NCI-H82 (cell line): ENCODE measurements at regions not wholly inside any gene's neighbourhood (a gene's known extent, or its start where the extent isn't known, plus 50 kb on each side); places are given as distances from the start of the nearest gene placed in this dataset.

Source experiments
- DNase-seq: peaks from one replicate; lab custom pipeline; 2025; lab: John Stamatoyannopoulos, UW

DNA sequence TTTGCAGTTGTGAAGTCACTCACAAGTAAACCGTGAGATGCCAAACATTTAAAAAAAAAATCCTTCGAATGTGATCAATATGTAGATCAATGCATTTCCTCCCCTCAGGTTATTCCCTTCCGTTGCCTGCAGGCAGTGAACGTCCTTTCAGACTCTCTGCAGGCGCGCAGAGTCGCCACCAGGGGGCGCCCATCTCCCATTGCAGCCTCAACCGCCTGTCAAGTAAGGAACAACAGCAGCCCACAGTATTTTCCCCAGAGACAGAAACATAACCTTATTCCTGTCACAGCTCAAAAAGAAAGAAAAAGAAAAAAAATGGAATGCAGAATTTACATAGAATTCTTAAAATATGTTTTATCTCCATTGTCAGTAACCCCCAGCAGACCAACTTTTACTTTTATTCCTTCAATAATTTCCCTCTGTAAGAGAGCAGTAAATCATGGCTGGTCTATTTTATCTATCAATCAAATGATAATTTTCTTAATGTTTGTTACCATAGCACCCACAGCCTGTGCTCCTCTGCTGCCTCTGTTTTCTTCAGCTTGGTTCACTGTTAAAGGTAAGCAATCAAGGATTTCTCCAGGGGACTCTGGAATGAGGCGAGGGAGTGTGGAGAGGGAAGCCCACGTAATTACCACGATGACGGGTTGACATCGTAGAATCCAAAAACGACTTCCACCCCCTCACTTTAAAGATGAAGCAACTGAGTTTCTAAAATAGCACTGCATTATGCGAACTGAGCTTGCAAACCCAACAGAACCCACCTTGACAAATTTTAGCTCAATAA lies 637.6 kb upstream of the ARGLU1 start:
- DNase-seq, result peak; percentile 85

DNA sequence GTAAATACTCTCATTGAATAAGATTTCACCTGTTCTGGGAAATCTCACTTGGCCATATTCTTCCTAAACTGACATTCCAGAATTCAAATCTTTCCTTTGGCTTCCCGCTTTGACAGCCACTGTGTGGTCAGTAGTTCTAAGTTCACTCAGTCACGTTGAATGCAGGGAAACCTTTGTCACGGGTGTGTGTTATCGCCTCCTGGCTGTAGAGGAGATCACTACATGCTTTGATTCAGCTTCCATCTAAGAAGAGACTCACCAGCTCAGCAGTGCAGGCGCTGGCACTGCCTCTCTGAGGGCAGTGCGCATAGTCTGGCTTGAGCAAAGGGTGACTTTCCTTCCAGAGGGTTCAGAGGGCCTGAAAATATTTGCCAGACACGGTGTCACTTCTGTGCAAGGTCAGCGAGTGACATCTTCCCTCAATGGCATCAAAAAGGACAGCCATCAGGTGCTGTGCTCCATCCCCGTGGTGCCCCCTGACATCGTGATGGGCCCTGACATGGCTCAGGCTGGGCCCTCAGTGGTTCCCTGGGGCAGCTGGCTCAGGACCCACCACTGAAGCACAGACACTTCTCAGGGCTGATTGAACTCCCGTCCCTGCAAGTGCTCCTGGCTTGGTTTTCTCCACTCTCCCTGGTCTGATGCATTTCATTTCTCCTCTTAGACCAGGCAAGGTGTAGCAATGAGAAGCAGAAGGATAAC lies 635.4 kb upstream of the ARGLU1 start:
- peak; percentile 63 for DNase-seq

DNA sequence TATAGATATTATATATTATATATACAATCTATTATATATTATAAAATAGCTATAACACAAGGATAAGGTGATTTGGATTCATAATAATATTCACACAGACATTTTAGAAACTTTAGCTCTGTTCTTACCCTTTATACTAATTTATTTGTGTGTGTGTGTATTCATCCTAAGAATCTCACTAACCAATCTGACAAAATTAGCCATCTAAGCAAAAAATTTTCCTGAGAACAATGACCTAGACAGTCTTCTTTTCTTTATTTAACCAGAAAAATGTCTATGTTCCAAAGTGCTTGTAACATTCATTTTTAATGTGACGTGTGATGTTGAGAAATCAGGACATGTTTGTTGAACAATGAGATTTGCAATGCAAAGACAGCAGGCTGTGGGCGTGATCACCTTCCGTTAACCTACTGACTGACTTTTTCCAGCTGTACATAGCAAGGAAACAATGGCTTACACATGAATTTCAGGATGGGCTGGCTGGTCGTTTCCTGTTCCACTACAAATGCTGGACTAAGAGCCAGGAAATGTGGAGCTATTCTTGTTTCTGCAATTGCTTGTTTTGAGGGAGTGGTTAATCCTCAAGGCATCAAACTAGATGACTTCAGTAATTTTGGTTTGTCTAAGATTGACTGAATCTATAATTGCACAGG lies 634.6 kb upstream of the ARGLU1 start:
- DNase-seq, result no peak

GRCh38 chr13:107200491-107200890 lies 632.6 kb upstream of the ARGLU1 start:
- no peak for DNase-seq

GRCh38 chr13:107192289-107192688 lies 624.4 kb upstream of the ARGLU1 start:
- no peak for DNase-seq

DNA sequence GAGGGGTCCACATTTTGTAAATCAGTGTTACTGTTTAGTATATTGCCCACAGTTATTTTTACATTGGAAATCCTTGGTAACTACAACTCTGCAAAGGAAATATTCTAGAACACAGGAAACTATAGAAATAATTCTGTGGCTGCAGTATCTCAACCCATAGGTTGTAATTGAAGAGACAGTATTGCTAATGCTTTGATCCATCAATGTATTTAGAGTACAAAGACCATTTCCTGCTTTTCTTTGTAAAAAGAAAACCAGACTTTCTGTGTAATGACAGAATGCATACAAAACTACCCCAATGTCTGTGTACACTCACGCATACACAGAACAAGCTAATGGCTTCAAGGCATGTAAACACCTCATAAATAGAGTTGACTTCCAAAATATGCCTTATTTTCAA lies 622.1 kb upstream of the ARGLU1 start:
- DNase-seq, result no peak

- DNase-seq, result no peak
Measured at GRCh38 chr13:107185889-107186288, 618.0 kb upstream of the ARGLU1 start.

GRCh38 chr13:107170270-107170931 lies 602.5 kb upstream of the ARGLU1 start:
- DNase-seq, result no peak

GRCh38 chr13:107157271-107157670 lies 589.3 kb upstream of the ARGLU1 start:
- DNase-seq, result no peak

DNA sequence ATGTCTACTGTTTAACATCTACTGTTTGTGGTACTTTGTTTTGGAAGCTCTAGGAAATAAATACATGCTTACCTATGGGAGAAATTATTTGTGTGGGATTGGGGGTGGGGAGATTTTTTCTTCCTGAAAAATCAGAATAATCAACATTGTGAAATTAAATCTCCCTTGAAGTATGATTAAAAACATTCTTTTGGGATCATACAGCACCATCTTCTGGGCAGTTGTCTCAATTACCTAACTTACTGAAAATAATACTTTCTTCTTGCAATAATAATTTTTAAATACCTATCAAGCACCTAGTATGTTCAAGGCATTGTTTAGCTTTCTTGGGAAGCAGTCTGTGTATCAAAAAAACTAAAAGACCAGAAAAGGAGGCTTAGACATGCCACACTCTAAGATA lies 576.5 kb upstream of the ARGLU1 start:
- DNase-seq, result no peak

DNA sequence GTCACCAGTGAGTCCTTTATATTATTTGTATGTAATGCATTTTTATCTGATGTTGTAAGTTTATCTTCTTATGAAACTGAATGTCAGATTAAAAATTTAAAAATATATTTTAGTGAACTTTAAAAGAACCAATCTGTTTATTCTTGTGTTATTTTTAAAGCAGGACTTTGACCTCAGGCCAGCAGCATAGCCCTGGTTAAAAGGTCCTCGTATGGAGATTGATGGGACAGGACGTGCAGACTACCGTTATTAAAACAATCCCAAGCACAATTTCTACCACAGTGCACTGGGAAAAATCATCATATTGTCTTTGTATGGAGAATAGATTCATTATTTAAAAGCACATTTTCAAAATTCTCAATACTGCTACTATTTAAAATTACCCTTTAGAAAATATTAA lies 573.8 kb upstream of the ARGLU1 start:
- no peak for DNase-seq

DNA sequence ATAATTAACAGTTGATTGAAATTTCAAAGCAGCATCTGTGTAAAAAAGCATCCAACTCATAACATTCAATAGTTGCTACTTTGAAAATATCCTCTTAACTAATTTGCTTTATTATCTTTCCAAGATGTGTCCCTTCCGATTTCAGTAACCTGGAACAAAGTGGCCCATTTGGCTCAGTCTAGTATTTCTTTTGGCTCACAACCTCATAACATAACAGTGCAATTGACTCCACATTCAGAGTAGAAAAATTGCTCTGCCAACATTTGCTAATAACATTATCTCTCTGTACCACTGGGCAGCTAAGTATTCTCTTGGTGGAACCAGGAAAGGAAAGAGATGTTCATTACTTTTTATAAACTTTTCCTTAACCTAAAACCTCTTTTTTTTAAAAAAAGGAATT lies 571.1 kb upstream of the ARGLU1 start:
- no peak for DNase-seq

DNA sequence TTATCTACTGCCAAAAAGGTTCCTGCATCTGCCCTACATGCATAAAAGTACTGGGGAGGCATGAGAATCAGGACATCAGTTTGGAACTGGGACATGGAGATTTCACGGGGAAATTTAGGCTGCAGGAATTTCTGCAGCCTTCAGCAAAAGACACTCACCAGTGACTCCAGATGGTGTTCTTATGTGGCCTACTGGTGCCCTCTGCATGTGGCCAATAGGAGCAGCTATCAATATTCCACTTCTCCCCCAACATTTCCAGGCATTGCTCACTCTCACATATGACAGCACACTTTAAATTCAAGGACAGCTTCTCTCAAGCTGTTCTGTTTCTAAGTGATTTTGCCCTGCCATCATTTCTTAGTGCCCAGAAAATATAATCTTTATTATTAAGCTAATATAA lies 570.5 kb upstream of the ARGLU1 start:
- DNase-seq, result peak; percentile 33

DNA sequence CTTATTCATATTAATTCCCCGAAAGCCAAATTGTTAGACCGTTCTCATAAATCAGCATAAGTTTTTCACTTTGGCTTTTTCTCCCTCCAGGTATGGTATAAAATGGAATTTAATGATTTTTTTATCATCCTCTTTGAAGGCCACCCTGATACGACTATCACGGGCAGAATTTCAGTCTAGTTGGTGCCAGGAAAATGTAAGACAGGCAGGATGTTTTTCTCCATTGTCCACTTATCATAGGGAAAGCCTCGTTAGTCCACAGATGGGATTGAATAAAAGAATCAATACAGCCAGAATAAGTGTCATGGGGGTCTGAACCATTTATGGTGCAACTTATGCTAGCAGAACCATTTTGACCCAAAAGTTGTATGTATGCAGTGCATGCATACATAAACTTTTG lies 566.0 kb upstream of the ARGLU1 start:
- DNase-seq, result no peak

DNA sequence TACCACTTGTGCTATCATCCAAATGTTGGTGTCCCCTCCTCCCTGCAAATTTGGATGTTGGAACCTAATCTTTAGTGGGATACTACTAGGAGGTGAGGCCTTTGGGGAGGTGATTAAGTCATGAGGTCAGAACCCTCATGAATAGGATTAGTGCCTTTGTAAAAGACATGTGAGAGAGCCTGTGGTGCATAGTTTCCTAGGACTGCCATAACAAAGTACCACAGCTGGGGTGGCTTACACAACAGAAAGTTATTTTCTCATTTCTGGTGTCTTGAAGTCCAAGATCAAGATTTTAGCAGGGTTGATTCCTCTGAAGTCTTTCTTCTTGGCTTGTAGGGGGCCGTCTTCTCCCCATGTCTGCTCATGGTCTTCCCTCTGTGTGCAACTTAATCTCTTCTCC lies 562.6 kb upstream of the ARGLU1 start:
- no peak for DNase-seq

- no peak for DNase-seq
Measured at GRCh38 chr13:107124730-107125129, 556.8 kb upstream of the ARGLU1 start.

DNA sequence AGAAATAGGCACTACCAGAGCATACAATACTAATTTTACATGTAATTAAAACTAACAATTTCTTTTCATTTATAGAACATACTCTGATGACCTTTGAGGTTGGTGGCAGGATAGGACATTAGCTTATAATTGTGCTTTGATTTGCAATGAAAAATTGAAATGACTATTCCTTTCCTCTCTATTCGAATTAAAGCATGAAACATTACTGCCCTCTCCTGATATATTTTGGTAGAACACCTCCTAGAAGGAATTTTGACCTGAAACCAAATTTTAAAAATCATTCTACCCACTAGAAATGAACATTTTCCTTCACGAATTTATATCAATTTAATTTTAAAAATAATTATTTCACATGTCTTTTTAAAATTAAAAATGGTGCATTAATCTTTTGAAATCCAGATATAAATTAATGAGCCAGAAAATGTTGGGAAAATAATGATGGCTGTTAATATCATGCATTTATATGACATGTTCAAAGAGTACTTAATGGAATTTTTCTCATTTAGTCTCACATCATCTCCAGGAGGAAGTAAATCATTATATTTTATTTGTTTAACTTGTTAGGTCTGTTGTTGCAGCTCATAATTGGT lies 556.3 kb upstream of the ARGLU1 start:
- peak; percentile 38 for DNase-seq

- no peak for DNase-seq
Measured at GRCh38 chr13:107121793-107122192, 553.9 kb upstream of the ARGLU1 start.

- DNase-seq, result peak; percentile 24
Measured at GRCh38 chr13:107119989-107120881, 552.3 kb upstream of the ARGLU1 start.

GRCh38 chr13:107118506-107118905 lies 550.6 kb upstream of the ARGLU1 start:
- DNase-seq, result peak; percentile 67
